ENCODE measurements at regions not wholly inside any gene's neighbourhood (a gene's known extent, or its start where the extent isn't known, plus 50 kb on each side); places are given as distances from the start of the nearest gene placed in this dataset.

GRCh38 chr14:60349663-60350365, 100.8 kb downstream of the PPM1A start:
- Histone ChIP-seq H3K4me3 (ENCODE audit: low read length) (peak overlapping the region; percentile 63), H3K36me3 (ENCODE audit: control insufficient read depth, low read length) (no peaks in the 10 kb centered on the region), H3K27ac (ENCODE audit: low read depth, low read length) (peak overlapping the region; percentile 94), H4K20me1 (ENCODE audit: control insufficient read depth, insufficient read depth, low read depth, low read length) (no peaks in the 10 kb centered on the region), H3K27me3 (ENCODE audit: control insufficient read depth, low read length) (no peaks in the 10 kb centered on the region), H3K9me3 (ENCODE audit: control insufficient read depth, insufficient read depth, low read length) (no peaks in the 10 kb centered on the region), H3K4me2 (ENCODE audit: low read length) (peak overlapping the region; percentile 75), H3K4me1 (ENCODE audit: control insufficient read depth, low read length) (peaks cover 60% of the 10 kb centered on the region), H3F3A (ENCODE audit: control insufficient read depth, insufficient read depth) (peaks cover 21% of the 10 kb centered on the region), H3K9me2 (replicated peaks; ENCODE audit: control insufficient read depth, low read length) (no peaks in the 10 kb centered on the region), H3K79me2 (ENCODE audit: control insufficient read depth, low read length) (no peaks in the 10 kb centered on the region)
- TF ChIP-seq EZH2phosphoT487 (IDR thresholded peaks at IDR 0.05; ENCODE audit: borderline replicate concordance, low read length) (no peak), CTCF (IDR thresholded peaks at IDR 0.05; ENCODE audit: low read depth, low read length, poor library complexity, severe bottlenecking) (peak; percentile 72)

GRCh38 chr14:60350366-60350720, 101.3 kb downstream of the PPM1A start:
- H3K36me3 ChIP-seq (ENCODE audit: control insufficient read depth, low read length), result no peaks in the 10 kb centered on the region
- H3K9me2 ChIP-seq (replicated peaks; ENCODE audit: control insufficient read depth, low read length), result no peaks in the 10 kb centered on the region
- H3K27me3 ChIP-seq (ENCODE audit: control insufficient read depth, low read length), result no peaks in the 10 kb centered on the region
- no peaks in the 10 kb centered on the region for H4K20me1 ChIP-seq (ENCODE audit: control insufficient read depth, insufficient read depth, low read depth, low read length)
- no peak for TF ChIP-seq EZH2phosphoT487 (IDR thresholded peaks at IDR 0.05; ENCODE audit: borderline replicate concordance, low read length)
- TF ChIP-seq CTCF (IDR thresholded peaks at IDR 0.05; ENCODE audit: low read depth, low read length, poor library complexity, severe bottlenecking), result no peak
- no peaks in the 10 kb centered on the region for H3K79me2 ChIP-seq (ENCODE audit: control insufficient read depth, low read length)
- H3K9me3 ChIP-seq (ENCODE audit: control insufficient read depth, insufficient read depth, low read length), result no peaks in the 10 kb centered on the region
- peaks cover 54% of the 10 kb centered on the region for H3K4me1 ChIP-seq (ENCODE audit: control insufficient read depth, low read length)
- peak overlapping the region; percentile 75 for H3K4me2 ChIP-seq (ENCODE audit: low read length)
- no peak overlapping the region for H3K4me3 ChIP-seq (ENCODE audit: low read length)
- peak overlapping the region; percentile 94 for H3K27ac ChIP-seq (ENCODE audit: low read depth, low read length)
- H3F3A ChIP-seq (ENCODE audit: control insufficient read depth, insufficient read depth), result peaks cover 21% of the 10 kb centered on the region

- H3K9me2 ChIP-seq (replicated peaks; ENCODE audit: control insufficient read depth, low read length), result no peaks in the 10 kb centered on the region
- H3K4me3 ChIP-seq (ENCODE audit: low read length), result no peak overlapping the region
- H4K20me1 ChIP-seq (ENCODE audit: control insufficient read depth, insufficient read depth, low read depth, low read length), result no peaks in the 10 kb centered on the region
- H3K36me3 ChIP-seq (ENCODE audit: control insufficient read depth, low read length), result no peaks in the 10 kb centered on the region
- no peak overlapping the region for H3K27ac ChIP-seq (ENCODE audit: low read depth, low read length)
- no peak overlapping the region for H3K4me2 ChIP-seq (ENCODE audit: low read length)
- no peaks in the 10 kb centered on the region for H3K9me3 ChIP-seq (ENCODE audit: control insufficient read depth, insufficient read depth, low read length)
- TF ChIP-seq CTCF (IDR thresholded peaks at IDR 0.05; ENCODE audit: low read depth, low read length, poor library complexity, severe bottlenecking), result no peak
- TF ChIP-seq EZH2phosphoT487 (IDR thresholded peaks at IDR 0.05; ENCODE audit: borderline replicate concordance, low read length), result no peak
- H3K4me1 ChIP-seq (ENCODE audit: control insufficient read depth, low read length), result peaks cover 24% of the 10 kb centered on the region
- H3K79me2 ChIP-seq (ENCODE audit: control insufficient read depth, low read length), result no peaks in the 10 kb centered on the region
- peaks cover 12% of the 10 kb centered on the region for H3F3A ChIP-seq (ENCODE audit: control insufficient read depth, insufficient read depth)
- no peaks in the 10 kb centered on the region for H3K27me3 ChIP-seq (ENCODE audit: control insufficient read depth, low read length)
These were observed 104.4 kb downstream of the PPM1A start for GRCh38 chr14:60353420-60353819.
